SH-SY5Y (cell line): ENCODE measurements at regions not wholly inside any gene's neighbourhood (a gene's known extent, or its start where the extent isn't known, plus 50 kb on each side); places are given as distances from the start of the nearest gene placed in this dataset.

Experiments
- GATA2 ChIP-seq: IDR thresholded peaks from 2 replicates; pipeline ENCODE4 v1.6.1; 2011; ENCODE audit warnings: mild to moderate bottlenecking, low read depth, low read length
- GATA3 ChIP-seq: IDR thresholded peaks from 2 replicates; pipeline ENCODE4 v1.6.1; 2011; ENCODE audit warnings: low read depth, mild to moderate bottlenecking, low read length, moderate library complexity

- TF ChIP-seq GATA2 (no peak), GATA3 (no peak)
Observed at GRCh38 chr13:74452881-74453280, 318.7 kb upstream of the KLF12 start.
